ENCODE measurements at regions not wholly inside any gene's neighbourhood (a gene's known extent, or its start where the extent isn't known, plus 50 kb on each side); places are given as distances from the start of the nearest gene placed in this dataset.

DNA sequence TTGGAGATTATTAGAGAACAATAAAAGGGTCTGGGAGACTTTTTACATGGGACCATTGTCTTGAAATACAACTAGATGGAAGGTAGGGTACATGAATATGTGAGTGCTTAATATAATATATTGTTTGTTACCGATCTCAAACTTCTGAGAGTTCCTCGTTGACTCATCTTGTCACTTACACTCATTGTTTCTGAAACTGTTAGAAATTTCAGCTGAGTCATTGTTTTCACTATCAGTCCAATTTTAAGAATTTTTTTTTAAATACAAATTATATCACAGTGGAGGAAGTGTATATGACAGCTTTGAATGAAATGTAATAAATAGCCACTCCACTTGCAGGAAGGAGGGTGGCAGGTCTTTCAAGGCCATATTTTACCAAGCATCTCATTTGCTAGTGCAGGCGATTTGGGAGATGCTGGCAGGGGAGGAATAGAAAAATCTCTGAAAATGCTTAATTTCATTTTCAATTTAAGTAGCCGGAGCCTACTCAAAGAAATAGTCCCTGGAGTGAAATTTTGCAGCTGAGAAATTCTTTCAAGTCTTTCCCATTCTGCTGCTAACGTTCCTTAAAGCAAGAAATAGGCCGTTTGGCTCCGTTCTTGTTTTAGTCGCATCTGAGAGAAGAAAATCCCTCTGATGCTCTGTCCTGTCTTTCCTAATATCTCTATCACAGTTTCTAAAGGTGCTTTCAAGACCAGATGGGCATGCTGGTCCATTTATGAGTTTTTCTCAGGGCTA, 1404.2 kb upstream of the CELF2 start:
- peak; percentile 62 for DNase-seq

DNA sequence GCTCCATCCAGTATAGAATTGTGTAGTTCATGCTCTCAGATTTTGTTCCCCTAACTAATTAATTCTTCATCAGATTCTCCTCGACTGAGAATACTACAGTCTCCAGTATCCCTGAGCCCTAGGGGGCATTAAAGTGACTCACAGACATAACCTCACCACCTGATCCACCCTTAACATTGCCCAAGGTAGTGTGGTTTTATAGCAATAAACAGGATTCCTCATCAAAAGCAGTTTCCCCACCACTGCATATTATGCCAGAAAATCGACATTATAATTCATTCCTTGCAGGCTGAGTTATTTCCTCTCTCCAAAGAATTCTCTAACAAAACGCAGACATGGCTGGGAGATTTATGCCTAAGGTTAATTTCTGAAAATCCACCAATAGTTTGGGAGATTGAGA, 1402.5 kb upstream of the CELF2 start:
- DNase-seq = no peak

DNA sequence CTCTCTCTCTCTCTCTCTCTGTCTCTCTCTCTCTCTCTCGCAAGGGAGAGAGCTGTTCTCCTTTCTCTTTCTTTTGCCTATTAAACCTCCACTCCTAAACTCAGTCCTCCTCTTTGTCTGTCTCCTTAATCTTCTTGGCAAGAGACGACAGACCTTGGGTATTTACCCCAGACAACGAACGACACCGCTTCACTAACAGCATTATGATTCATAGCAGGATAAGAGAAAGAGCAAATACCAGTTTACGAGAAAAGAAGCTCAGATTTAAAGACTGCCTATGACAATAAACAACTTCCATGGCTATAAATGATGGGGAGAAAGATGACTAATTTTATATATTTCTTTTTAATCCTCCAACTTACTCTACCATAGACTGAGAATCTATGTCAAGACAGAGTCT, 1396.5 kb upstream of the CELF2 start:
- no peak for DNase-seq

DNA sequence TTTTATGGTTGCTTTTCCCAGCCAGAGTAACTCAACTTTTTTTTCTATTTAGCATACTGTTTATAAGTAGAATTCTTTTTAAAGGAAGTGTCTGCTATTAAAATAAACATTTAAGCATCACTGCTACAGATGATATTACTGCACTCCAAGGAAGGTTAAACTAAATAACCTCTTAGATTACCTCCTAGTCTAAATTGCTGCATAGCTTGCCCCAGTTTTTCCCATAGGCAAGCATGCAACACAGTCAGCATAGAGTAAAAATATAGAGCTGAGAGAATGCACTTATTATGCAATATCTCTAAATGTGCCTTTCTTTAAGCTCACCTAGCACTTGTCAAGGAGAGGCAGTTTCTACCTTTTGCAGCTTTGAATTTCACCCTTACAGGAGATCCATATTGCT, 1392.4 kb upstream of the CELF2 start:
- DNase-seq = no peak

DNA sequence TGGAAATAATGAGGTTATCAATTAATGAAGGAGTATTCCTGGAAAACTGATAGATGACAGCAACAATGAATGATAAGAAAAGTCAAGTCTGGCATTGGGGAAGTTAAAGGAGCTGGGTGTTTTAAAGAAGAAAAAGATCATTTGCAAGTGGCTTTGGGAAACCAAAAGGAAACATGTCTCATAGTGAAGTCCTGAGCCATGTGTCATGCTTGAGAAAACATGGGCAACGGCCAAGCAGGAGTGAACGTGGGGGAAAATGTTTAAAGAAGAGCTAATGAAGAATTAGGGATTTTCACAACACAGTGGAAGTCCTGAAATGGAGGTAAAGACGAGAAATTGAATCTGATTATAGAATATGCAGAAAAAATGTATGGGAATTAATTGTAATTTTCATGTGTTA, 1383.2 kb upstream of the CELF2 start:
- DNase-seq = no peak

DNA sequence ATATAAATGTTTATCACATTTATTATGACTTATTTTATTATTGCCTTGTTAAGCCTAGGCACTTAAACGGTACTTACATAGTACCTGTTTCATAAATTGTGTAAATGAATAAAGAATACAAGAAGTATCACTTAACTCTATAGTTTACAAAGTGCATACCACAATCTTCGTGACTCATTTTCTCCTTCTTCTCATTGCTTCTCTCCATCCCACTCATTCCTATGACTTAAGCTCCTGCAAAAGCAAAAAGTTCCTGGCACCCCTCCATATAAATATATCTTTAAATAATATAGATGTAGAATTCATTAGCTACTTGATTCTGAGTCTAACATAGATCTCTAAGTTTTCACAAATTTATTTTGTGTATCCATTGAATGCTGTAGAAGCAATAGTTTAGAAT, 1382.0 kb upstream of the CELF2 start:
- no peak for DNase-seq

DNA sequence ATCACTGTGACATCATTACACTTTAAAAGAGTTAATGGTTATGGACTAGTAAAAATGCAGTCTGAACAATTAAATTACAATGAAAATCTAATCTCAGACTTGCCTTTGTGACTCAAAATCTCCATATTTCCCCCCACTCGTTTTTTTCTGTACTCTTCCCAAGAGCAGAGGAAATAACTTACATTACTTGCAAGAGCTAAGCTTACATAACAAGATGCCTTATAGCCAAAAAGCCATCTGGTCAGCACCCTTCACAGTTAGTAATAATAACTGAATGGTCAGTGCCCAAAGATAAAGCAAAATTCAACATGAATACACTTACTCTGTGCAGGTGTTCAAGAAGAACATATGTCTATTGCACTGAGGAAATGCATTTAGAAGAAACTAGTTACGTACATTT, 1381.5 kb upstream of the CELF2 start:
- DNase-seq = no peak

DNA sequence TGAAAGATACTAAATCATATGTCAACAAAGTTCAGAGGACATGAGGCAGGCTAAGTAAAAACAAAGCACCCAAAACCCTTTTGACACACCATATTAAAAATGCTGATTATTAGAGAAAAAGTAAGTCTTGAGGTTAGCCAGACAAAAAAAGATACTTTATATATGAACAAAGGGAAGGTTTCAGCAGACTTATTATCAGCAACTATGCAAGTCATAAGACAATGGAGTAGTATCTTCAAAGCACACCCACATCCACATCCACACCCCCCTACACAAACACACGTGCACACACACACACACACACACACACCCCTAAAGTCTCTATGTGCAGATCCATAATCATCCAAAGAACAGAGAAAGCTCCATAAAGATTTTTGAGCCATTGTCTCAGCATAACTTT, 1373.9 kb upstream of the CELF2 start:
- peak; percentile 3 for DNase-seq

DNA sequence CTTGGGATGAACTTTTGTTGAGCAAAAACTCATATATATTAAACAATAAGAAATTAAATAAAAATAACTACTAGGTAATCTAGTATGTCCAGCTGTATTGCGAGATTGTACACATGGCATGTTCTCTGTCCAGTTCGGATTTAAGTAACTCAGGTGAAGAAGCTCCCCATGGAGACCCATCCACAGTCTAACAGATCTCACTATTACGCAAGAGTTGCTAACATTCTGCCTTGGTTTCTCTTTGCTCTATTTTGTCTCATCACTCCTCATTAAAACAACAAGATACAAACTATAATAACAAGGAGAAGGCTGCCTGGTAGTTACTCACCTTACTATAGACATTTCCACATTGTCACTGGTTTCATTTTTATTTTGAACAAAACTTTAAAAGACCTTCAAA, 1372.3 kb upstream of the CELF2 start:
- DNase-seq = no peak

DNA sequence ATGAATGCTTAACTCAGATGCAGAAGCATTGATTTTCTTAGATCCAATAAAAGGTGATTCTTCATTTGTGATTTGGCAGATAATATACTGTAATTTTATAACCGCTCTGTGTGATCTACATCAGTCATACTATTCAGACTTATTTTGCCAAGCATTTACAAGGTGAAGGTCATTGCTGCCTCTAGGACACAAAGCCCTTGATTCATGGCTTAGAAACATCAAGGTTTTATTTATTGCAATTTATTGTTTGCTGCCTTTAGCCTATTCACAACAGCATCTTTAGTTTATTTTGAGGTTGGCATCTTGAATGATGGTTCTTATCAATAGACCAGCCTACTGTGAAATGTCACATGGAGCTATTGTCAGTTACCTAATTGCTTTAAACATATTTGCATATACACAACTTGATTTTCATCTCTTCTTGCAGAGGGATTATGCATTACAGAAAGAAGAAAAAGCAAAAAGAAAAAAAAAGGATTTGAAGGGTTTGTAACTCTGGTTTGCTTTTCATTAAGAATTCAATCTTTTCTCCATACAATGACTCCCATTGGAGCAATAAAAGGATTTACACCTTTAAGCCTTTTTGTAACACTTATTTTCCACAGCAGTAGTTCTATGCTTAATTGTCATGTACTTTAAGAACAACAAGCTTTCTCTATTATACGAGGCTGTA, 1371.6 kb upstream of the CELF2 start:
- no peak for DNase-seq

DNA sequence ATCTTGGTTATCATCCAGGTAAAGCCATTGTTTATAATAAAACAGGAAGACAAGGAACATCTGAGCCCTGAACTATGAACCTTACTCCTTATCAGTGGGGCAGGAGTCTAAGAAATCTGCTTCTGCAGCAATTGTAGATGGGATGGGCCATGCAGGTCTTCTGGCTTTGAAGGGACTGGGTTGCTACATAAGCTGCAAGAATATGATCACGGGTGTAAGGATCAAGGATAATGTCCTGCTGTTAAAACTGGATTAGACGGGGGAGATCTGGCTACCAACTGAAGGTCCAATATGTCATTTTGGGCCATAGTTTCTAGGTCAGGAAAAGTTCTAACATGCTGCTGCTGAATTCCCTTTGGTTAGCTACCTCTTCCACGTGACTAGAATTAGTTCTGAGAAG, 1363.4 kb upstream of the CELF2 start:
- DNase-seq = no peak

DNA sequence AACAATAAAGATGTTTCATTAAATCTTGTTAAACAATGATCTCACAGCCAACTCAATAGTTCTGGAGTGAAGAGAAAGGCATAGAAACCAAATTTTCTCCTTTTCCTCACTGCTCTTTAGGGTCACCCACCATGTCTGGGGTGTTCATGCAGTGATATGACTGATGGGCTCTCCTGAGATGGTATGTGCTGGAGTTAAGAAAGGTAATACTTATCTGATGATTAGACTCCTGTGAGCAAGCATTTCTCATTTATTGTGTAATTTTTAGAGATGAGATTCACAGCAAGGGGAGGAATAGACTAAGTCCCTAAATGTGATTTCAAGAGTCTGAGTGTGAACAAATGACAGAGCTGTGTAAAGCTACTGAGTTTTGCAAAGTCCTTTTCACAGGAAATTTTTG, 1361.3 kb upstream of the CELF2 start:
- DNase-seq = no peak

DNA sequence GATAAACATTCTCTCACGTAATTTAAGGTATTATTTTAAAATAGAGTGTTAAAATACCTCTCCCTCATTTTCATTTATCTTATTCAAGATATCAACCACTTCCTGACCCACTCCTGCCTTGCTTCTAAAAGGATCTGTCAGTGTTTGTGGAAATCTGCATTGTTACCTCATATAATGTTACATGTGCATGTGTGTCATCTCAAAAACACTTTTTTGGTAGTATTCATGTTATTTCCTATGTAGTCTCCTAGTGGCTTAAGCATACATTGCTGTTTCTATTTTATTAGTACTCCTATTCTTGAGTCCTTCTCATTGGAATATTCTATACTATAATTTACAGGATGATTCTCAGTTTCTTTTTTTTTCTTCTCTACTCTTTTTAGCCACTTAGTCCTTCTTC, 1360.7 kb upstream of the CELF2 start:
- DNase-seq = no peak

DNA sequence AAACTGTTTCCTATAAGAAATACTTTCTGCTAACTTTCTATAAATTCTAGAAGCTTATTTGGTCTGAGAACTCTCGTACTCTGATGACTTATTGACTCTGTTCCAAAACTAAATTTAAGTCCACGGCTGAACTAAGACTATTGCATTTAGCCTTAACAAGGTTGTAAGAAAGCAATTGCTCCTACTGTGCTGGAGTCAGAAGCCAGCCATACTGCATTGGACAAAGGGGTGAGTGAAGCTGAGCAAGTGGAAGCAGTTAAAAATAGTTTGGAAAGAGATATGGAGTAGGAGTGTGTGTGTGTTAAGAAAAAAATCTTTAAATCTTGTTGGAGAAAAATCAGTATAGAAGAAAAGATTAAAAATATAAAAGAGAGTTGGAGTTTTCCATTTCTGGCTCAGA, 1360.1 kb upstream of the CELF2 start:
- DNase-seq = no peak

DNA sequence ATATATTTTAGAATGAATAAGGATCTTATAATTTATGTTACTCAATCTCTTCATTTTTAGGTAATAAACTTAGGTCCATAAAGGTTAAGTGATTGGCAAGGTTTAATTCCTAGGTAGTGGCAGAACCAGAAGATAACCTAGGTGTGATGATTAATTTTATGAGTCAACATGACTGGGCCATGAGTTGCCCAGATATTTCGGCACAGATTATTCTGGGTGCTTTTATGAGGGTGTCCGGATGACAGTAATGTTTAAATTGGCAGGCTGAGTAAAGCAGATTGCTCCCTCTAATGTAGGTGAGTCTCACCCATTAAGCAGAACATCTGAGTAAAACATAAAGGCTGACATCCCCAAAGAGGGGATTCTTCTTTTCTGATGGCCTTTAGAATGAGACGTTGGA, 1349.3 kb upstream of the CELF2 start:
- DNase-seq = no peak

DNA sequence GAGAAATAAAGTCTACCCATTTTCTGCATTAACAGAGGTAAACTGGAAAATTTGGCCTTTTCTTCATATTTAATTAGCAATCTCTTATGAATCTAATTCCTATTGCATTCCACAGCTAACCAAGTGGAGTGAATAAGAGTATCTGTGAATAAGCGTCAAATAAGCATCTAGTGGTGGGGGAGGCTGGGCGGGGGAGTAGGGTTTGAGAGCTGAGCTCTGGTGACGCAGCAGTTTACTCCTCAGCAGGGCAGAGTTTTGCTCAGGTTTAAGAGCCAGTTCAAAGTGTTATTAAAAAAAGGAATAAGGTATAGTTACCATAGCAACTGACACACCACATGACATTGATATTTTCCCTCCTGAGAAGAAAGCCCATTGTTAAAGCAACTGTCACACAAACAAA, 1346.8 kb upstream of the CELF2 start:
- DNase-seq = no peak

DNA sequence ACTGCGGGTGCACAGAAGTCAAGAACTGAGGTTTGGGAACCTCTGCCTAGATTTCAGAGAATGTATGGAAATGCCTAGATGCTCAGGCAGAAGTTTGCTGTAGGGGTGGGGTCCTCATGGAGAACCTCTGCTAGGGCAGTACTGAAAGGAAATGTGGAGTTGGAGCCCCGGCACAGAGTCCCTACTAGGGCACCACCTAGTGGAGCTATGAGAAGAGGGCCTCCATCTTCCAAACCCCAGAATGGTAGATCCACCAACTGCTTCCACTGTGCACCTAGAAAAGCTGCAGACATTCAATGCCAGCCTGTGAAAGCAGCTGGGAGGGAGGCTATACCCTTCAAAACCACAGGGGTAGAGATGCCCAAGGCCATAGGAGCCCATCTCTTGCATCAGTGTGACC, 1336.0 kb upstream of the CELF2 start:
- DNase-seq = peak; percentile 12

DNA sequence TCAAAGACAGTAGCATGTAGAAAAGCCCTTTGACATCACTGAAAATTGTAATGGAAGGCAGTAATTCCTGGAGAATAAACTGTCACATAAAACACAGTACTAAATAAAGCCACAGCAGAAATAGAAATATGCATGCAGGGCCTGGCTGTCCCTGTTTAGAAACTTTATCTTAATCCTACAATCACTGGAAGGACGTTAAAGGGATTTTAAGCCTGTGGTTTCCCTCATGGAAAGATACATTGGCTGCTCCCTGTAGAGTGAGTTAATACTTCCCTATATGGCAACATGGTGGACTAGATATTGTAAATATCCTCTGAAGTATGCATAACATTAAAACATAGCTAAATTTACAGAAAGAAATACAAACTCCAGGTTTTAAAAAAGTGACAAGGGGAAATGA, 1334.9 kb upstream of the CELF2 start:
- DNase-seq = no peak

DNA sequence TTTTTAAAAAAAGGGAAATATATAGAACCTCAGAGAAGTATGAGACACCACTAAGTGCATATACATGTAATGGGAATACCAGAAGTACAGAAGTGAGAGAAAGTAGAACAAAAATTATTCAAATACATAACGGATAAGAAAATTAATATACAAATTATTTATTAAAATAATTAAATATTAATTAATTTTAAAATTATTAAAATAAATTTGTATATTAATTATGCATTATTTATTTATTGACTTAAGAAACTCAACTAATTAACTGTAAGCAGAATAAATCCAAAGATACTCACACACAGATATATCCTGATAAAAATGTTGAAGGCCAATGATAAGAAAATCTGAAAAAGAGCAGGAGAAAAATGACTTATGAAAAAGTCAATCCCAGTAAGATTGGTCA, 1333.5 kb upstream of the CELF2 start:
- DNase-seq = no peak

DNA sequence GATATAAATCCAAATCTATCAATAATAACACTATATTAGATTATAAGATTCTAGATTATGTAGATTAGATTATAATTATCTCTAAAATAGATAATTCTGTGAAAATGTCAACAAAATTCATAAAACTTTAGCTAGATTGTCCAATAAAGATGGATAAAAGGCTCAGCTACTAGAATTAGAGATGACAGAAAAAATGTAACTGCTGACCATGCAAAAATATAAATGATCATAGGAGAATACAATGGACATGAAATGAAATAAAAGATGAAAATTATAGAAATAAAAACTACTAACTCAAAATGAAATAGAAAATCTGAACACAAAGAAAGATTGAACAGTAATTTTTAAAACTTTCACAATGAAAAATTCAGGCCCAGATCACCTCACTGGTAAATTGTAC, 1332.1 kb upstream of the CELF2 start:
- DNase-seq = no peak

DNA sequence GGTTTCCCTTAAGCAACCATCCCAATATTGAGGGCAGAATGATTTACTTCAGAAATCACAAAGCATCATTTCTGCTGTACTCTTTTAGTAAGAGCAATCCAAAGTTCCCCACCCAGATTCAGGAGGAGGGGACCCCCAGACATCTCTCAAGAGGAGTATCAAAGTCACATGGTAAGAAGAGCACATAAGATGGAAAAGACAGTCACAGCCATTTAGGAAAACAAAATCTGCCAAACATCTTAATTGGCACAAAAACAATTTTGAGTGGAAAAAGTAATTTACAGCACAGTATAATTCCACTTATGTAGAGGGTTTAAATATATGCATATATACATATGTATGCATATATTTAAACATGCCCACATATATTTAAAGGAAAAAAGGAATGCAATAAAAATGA, 1329.0 kb upstream of the CELF2 start:
- DNase-seq = no peak

DNA sequence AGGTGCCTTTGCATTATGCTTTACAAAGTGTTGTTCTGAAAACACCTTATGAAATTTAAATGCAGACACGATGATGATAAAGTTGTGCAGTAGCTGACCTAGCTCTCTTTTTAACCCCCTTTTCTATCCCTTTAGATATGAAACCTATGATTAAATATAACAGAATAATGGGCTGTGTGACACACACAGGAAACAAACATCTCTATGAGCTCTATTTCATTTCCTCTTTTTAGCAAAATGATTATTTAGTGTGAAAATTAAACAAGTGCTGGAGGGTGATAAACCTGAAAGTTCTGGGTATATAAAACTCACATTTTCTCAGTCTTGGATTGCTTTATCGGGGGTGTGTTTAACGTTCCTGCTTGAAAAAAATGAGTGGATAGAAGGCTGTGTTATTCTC, 1310.5 kb upstream of the CELF2 start:
- peak; percentile 15 for DNase-seq

DNA sequence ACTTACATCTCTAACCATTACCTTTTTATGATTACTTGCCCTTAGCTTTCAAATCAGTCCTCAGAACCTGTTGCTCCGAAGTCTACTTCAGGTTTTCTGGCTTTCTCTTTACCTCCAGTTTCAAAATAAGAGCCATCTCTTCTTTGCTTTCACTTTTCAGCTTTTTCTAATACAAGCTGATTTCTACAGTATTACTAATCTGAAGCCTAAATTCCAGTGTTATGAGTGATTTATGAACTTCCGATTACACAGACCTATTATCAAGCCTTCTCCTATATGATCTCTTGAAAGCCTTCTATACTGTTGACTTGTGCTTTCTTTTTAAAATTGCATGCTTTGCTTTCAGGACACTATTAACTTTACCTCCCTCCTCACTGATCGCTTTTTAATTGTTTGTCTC, 1307.8 kb upstream of the CELF2 start:
- no peak for DNase-seq

DNA sequence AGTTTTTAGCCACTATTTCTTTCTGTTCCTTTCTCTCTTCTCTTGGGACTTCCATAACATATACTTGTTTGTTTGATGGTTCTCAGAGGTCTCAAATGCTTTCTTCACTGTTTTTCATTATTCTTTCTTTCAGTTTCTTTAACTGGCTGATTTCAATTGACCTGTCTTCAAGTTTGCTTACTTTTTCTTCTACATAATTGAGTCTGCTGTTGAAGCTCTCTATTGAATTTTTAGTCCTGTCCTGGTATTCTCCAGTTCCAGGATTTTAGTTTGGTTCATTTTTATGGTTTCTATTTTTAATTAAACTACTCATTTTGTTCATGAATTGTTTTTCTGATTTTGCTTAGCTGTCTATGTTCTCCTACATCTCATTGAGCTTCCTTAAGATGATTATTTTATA, 1305.3 kb upstream of the CELF2 start:
- no peak for DNase-seq

DNA sequence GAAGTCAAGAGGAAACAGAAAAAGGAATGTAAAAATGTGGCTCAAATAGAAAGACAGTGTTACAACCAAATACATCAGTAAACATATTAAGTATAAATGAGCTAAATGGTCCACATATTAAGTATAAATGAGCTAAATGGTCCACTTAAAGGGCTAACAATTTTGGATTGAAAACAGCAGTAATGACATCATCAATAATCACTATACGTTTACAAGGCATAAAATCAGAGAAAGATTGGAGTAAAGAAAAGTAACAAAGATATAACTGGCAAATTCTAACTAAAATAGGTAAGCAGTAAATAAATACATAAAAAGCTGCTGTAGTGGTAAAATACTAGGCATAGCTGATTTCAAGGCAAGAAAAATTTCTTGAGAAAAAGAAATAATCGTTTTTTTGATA, 1298.4 kb upstream of the CELF2 start:
- DNase-seq = no peak
